ENCODE measurements at regions not wholly inside any gene's neighbourhood (a gene's known extent, or its start where the extent isn't known, plus 50 kb on each side); places are given as distances from the start of the nearest gene placed in this dataset.

- DNase-seq, result no peak
Measured at GRCh38 chr6:169937389-169938261, 186.2 kb downstream of the ERMARD start.

GRCh38 chr6:169936355-169936975, 185.0 kb downstream of the ERMARD start:
- DNase-seq, result no peak

GRCh38 chr6:169935861-169936260, 184.4 kb downstream of the ERMARD start:
- DNase-seq, result no peak

- DNase-seq, result no peak
Measured at GRCh38 chr6:169935348-169935718, 183.9 kb downstream of the ERMARD start.

- DNase-seq, result no peak
Measured at GRCh38 chr6:169934699-169935347, 183.4 kb downstream of the ERMARD start.

- no peak for DNase-seq
Measured at GRCh38 chr6:169933839-169934698, 182.6 kb downstream of the ERMARD start.

- no peak for DNase-seq
Measured at GRCh38 chr6:169933251-169933821, 181.9 kb downstream of the ERMARD start.

GRCh38 chr6:169932491-169932890, 181.1 kb downstream of the ERMARD start:
- DNase-seq, result no peak

- DNase-seq, result no peak
Measured at GRCh38 chr6:169931261-169931660, 179.8 kb downstream of the ERMARD start.

- no peak for DNase-seq
Measured at GRCh38 chr6:169930799-169931198, 179.4 kb downstream of the ERMARD start.

- DNase-seq, result no peak
Measured at GRCh38 chr6:169927711-169928110, 176.3 kb downstream of the ERMARD start.

GRCh38 chr6:169926617-169927417, 175.4 kb downstream of the ERMARD start:
- DNase-seq, result no peak

- DNase-seq, result no peak
Measured at GRCh38 chr6:169923468-169924464, 172.3 kb downstream of the ERMARD start.

GRCh38 chr6:169921853-169922824, 170.7 kb downstream of the ERMARD start:
- DNase-seq, result no peak

- no peak for DNase-seq
Measured at GRCh38 chr6:169921217-169921616, 169.8 kb downstream of the ERMARD start.

GRCh38 chr6:169920359-169921020, 169.1 kb downstream of the ERMARD start:
- no peak for DNase-seq

GRCh38 chr6:169918954-169919549, 167.6 kb downstream of the ERMARD start:
- no peak for DNase-seq

All from NK-92 treated with Interleukin-12 subunit alpha and Interleukin-12 subunit beta, amount 100 ng/mL, for 24 hours (cell line).